ENCODE measurements at regions not wholly inside any gene's neighbourhood (a gene's known extent, or its start where the extent isn't known, plus 50 kb on each side); places are given as distances from the start of the nearest gene placed in this dataset.

DNA sequence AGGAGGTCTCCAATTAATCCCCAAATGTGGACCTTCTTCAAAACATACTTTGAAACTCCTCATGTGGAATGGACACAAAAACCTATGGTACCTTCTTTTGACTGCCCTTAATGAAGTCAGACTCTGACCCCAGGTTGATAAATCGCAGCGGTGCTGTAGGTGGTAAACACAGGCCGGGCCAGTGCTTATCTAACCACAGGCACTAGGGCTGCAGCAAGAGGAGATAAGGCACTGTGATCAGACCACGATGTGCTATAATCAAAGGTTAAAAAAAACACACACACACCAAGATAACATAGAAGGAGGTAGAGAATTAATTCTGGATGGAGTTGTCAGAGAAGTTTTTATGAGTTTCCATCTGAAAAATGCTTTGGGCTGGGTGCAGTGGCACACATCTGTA is 52.3 kb upstream of the SIPA1L2 start:
- DNase-seq (ENCODE audit: low read depth): no peak
- no peak overlapping the region for H3K4me3 ChIP-seq (replicated peaks; ENCODE audit: low read depth, low read length)
- TF ChIP-seq, protein P1, sequence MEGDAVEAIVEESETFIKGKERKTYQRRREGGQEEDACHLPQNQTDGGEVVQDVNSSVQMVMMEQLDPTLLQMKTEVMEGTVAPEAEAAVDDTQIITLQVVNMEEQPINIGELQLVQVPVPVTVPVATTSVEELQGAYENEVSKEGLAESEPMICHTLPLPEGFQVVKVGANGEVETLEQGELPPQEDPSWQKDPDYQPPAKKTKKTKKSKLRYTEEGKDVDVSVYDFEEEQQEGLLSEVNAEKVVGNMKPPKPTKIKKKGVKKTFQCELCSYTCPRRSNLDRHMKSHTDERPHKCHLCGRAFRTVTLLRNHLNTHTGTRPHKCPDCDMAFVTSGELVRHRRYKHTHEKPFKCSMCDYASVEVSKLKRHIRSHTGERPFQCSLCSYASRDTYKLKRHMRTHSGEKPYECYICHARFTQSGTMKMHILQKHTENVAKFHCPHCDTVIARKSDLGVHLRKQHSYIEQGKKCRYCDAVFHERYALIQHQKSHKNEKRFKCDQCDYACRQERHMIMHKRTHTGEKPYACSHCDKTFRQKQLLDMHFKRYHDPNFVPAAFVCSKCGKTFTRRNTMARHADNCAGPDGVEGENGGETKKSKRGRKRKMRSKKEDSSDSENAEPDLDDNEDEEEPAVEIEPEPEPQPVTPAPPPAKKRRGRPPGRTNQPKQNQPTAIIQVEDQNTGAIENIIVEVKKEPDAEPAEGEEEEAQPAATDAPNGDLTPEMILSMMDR (IDR thresholded peaks at IDR 0.05; ENCODE audit: low read length, missing control alignments): no peak

DNA sequence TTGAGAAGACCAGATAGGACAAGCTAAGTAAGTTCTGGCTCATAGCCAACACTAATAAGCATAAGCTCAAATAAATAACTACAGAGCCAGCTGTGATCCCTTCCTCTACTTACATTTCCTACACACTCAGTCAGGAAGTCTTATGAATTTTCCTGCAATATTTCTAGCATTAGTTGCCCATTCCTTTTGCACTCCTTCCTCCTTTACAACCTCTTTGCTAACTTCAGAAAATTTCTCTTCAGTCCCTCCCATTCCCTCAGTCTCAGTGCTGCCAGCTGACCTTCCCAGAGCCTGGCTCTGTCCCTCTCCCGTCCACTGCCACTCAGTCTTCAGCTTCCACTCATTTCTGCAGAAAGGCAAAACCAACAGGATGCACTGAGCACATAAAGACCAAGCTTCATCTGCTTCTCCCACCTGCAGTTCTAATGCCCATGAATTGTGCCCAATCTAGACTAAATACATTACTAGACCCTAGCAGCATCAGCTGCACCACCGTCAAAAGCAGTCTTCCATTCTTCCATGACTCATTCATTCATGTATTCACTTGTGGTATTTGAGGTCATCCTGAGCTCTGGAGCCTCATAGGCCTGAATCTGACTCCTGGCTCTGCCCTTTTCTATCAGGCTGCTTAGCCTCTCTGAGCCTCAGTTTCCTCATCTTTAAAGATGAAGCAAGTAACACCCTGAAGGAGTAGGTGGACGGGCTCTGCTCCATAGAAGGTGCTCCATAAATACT is 54.6 kb upstream of the SIPA1L2 start:
- no peak overlapping the region for H3K4me3 ChIP-seq (replicated peaks; ENCODE audit: low read depth, low read length)
- DNase-seq (ENCODE audit: low read depth): no peak
- TF ChIP-seq, protein P1 (IDR thresholded peaks at IDR 0.05; ENCODE audit: low read length, missing control alignments): no peak

DNA sequence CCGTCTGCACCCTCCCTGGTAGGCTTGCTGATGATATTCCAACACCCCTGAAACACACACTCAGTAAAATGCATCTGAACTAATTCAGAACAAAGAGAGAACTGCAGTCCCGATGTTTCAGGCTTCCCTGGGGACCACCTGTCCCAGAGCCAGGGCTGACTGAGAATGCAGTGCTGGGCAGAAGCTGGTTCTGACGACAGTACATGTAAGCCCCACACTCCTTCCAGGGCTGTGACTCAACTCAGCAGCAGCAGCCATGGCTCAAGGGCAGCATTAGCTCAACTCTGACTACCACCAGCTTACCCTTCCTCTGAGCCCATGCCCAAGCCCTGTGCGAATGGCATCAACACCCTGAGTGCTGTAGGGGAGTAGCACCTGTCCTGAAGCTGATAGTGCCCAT is 56.4 kb upstream of the SIPA1L2 start:
- DNase-seq (ENCODE audit: low read depth): no peak
- no peak overlapping the region for H3K4me3 ChIP-seq (replicated peaks; ENCODE audit: low read depth, low read length)
- TF ChIP-seq, protein P1 (IDR thresholded peaks at IDR 0.05; ENCODE audit: low read length, missing control alignments): no peak

DNA sequence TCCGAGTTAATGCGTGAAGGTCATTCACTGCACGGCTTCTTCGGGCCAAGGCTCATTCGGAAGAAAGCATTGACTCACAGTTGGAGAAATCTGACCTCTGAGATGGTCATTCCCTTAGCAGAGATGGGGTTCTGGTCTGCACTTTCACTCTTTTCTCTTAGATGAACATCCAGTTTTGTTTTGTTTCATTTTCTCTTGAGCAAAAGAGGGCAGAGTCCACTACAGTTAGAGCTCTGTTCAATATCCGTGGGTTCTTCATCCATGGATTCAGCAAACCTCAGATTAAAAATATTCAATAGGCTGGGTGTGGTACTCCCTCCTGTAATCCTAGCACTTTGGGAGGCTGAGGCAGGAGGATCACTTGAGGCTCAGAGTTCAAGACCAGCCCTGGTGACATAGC is 57.4 kb upstream of the SIPA1L2 start:
- H3K4me3 ChIP-seq (replicated peaks; ENCODE audit: low read depth, low read length): no peak overlapping the region
- no peak for DNase-seq (ENCODE audit: low read depth)
- TF ChIP-seq, protein P1 (IDR thresholded peaks at IDR 0.05; ENCODE audit: low read length, missing control alignments): no peak

DNA sequence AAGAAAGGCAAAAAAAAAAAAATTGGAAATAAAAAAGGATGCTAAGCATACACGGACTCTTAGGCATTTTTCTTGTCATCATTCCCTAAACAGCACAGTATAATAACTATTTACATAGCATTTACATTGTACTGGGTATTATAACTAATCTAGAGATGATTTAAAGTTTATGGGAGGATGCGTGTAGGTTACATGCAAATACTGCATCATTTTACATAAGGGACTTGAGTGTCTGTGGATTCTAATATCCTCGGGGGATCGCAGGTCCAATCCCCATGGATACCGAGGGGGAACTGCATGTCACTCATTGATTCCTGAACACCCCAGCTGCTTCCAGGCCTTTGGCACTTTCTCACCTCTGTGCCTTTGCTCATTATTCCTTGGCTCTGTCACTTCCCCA is 57.8 kb upstream of the SIPA1L2 start:
- no peak overlapping the region for H3K4me3 ChIP-seq (replicated peaks; ENCODE audit: low read depth, low read length)
- TF ChIP-seq, protein P1 (IDR thresholded peaks at IDR 0.05; ENCODE audit: low read length, missing control alignments): no peak

DNA sequence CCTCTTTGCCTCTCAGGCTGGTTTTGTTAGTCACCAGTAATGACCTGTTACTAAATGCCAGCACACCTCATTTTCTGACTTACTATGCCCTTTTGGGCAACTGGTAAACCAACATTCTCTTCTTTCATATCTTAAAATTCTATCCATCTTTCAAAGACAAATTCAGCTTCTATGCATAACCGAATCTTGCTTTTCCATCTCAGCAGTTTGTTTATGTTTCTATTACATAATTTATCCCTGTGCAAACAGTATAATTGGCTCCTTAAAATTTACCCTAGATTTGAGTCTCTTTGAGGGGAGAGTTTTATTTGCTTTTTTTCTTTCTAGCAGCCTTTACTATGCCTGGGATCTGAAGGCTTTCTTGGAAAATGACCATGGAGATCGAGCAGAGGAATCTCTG is 58.5 kb upstream of the SIPA1L2 start:
- no peak for DNase-seq (ENCODE audit: low read depth)
- H3K4me3 ChIP-seq (replicated peaks; ENCODE audit: low read depth, low read length): no peak overlapping the region
- TF ChIP-seq, protein P1 (IDR thresholded peaks at IDR 0.05; ENCODE audit: low read length, missing control alignments): no peak

More for the DNA sequence above, 57.8 kb upstream of the SIPA1L2 start:
- no peak for DNase-seq (ENCODE audit: low read depth)

DNA sequence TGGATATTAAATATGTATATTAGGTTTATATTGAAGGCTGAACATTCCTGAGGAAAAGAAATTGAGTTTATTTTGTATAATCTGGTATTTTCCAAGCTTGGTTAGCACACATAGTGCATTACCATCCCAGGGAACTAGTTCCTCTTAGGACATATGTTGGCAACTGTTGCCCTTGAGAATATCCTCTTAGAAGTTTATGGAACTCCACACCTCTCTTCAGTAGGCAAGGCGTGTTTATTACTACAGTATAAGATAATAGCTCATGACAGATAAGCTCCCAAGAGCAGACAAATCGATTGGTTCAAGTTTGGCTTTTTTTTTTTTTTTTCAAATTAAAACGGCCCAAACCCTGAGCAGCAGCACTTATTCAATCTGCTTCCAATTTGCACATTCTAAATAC is 59.8 kb upstream of the SIPA1L2 start:
- TF ChIP-seq, protein P1 (IDR thresholded peaks at IDR 0.05; ENCODE audit: low read length, missing control alignments): no peak
- no peak overlapping the region for H3K4me3 ChIP-seq (replicated peaks; ENCODE audit: low read depth, low read length)
- no peak for DNase-seq (ENCODE audit: low read depth)
